GM18861 (cell line): ENCODE measurements at regions not wholly inside any gene's neighbourhood (a gene's known extent, or its start where the extent isn't known, plus 50 kb on each side); places are given as distances from the start of the nearest gene placed in this dataset.

Experiments
- ATAC-seq: cut with Tn5 transposase; IDR thresholded peaks from one replicate; pipeline ENCODE4 v1.9.1; 2021; ENCODE audit not compliant: unreplicated experiment

GRCh38 chr11:10641912-10642697, 51.5 kb downstream of the IRAG1 start:
- no peak for ATAC-seq

DNA sequence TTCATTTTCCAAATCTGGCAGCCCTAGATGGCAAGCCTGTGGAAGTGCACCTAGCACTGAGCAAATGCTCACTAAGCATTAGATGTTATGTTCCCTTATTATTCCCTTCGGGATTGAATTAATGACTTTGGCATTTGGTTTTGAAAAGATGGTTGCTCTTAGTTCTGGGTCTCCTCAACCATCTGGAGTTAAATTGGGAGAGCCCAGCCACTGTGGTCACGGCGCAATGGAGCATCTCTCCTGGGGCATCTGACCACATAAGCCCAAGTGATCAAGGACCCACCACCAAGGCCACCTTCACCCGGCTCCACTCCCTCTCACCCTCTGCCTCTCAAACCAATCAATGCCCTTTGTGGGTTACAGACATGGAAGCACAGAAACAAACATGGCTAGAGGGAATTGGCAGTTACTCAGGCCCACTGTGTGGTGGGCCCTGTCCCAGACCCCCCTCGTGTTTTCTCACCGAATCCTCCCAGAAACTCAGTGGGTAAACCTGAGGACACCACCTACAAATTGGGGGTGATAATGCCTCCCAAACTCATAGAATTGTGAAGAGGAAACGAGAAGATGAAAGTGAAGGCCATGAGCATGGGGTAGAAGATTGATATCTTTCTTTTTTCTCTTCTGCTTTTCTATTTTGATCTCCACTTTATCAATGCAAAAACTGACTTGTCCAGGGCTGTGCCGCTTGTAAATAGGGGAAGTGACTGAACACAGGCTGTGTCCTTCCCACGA, 52.2 kb downstream of the IRAG1 start:
- ATAC-seq: peak; percentile 76

DNA sequence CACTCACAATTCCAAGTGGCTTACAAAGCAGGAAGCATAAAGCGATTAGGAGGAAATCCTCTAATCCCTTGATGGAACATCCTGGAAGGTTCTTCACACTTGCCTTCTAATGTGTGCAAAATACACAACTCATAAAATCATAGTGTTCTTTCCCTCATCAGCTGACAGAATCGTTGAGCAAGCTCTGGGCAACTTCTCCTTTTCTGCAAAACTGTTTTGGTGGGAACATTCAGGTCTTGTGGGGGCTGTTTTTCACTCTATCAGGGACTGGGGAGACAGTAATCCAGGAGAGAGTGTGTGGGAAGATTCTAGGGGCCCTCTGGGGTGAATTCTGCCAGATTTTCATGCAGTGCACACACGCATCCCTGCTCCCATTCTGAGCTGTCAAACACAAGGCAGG, 53.2 kb downstream of the IRAG1 start:
- no peak for ATAC-seq

DNA sequence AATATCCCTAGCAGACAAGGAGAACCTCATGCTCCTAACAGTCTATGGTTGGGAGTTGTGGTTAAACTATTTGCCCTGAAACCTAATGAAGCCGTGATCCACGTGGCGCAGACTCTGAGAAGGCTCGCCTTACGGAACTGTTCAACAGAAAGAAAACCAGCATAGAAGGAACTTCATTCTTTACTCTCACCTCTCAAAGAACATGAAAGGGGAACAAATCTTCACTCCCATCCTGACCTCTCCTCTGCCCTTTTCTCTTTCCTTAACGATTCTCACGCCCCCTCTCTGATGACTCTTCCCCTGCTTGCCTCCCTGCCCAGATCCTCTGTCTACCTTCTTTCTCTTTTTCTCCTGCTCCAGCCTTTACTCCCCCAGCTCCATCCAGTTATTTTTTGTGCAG, 54.2 kb downstream of the IRAG1 start:
- no peak for ATAC-seq

DNA sequence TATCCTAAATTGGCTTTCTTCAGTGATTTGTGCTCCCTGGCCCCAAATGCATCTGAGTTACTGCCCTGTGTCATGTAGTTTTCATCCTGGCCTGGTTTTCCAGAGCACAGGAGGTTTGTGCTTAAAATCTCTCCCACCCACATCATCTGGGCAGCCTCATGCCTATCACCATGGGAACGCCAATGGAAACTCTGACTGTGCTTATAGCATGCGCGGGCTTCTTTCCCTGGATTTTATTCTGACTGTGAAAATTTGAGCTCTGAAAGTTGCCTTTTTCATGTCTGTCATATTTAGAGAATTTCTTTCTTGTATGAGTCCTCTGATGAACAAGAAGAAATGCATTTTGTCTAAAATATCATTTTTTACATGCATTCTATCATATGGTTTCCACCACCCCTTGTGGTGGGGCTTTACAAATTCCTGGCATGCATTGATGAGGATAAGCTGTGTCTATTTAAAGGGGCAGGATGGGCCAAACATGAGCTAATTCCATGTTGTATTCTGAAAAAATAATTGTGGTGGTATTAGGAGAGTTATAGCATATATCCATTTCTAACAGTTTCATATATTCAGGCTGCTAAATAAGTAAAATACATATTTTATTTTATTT, 55.1 kb downstream of the IRAG1 start:
- ATAC-seq: no peak

GRCh38 chr11:10637731-10638151, 55.8 kb downstream of the IRAG1 start:
- no peak for ATAC-seq

- no peak for ATAC-seq
These were observed 59.1 kb downstream of the IRAG1 start for GRCh38 chr11:10634407-10634806.

GRCh38 chr11:10633261-10633660, 60.3 kb downstream of the IRAG1 start:
- no peak for ATAC-seq

GRCh38 chr11:10632483-10632882, 61.1 kb downstream of the IRAG1 start:
- ATAC-seq: no peak

GRCh38 chr11:10631761-10632160, 61.8 kb downstream of the IRAG1 start:
- no peak for ATAC-seq

GRCh38 chr11:10629411-10630002, 61.0 kb upstream of the LYVE1 start:
- no peak for ATAC-seq

- ATAC-seq: no peak
These were observed 60.2 kb upstream of the LYVE1 start for GRCh38 chr11:10628508-10629236.

GRCh38 chr11:10627816-10628215, 59.4 kb upstream of the LYVE1 start:
- ATAC-seq: no peak

DNA sequence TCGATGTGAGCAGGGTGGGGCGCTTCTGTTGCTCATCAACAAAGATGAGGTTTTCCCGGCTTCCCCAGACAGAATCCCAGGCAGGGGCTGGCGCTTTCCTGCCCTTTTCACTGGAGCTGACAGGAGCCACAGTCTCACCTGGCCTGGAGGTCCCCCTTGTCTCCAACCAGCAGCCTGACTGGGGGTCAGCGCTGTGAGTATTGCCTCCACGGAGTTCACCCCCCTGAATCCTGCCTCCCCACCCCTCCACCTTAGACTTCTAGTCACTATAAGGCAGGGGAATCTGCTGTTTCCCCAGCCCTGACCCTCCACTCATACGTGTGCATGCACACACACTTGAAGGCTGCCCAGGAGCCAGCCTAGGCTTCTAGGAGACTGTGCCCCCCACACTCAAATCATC, 58.8 kb upstream of the LYVE1 start:
- no peak for ATAC-seq

DNA sequence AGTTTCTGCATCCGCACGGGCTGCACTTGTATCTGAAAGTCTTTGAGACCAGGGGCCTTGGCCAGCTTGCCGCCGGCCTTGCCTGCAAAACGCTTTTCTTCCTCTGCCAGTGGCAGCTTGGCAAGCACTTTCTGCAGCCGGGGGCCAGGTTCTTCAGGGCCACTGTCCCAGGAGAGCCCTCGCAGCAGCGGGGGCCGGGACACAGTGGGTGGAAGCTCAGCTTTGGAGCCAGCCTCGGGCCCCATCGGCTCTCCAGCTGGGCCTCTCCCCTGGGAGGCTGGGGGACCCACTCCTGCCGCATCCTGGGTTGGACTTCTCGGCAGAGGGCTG, 57.5 kb upstream of the LYVE1 start:
- no peak for ATAC-seq

DNA sequence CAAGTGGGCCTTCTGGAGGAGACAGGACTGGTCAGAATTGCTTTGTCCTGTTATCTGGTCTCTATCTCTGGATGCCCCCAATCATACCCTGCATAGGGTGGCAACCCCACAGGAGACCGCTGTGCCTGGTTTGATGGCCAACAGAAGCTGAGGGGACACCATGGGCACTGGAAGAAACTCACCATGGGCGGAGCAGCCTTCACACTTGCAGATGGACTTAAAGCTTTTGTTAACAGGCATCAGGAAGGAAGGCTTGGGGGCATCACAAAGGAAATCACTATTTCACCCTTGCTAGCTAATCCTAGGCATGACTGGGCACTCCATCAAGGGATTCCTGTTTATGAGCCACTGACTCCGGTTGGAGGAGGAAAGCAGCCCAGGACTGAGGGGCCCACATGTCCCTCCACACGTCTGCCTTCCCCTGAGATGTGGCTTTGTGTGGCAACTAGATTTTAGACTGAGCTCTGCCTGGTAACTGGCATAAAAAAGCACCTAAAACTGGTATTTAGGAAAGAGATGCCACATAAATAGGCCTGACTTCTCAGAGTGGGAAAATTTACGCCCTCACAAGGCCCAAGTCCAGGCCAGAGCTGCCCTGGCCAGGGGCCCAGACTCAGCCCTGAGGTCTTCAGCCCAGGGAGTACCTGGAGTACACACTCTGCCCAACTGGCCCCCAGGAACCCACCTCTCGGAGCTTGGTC, 57.0 kb upstream of the LYVE1 start:
- no peak for ATAC-seq

DNA sequence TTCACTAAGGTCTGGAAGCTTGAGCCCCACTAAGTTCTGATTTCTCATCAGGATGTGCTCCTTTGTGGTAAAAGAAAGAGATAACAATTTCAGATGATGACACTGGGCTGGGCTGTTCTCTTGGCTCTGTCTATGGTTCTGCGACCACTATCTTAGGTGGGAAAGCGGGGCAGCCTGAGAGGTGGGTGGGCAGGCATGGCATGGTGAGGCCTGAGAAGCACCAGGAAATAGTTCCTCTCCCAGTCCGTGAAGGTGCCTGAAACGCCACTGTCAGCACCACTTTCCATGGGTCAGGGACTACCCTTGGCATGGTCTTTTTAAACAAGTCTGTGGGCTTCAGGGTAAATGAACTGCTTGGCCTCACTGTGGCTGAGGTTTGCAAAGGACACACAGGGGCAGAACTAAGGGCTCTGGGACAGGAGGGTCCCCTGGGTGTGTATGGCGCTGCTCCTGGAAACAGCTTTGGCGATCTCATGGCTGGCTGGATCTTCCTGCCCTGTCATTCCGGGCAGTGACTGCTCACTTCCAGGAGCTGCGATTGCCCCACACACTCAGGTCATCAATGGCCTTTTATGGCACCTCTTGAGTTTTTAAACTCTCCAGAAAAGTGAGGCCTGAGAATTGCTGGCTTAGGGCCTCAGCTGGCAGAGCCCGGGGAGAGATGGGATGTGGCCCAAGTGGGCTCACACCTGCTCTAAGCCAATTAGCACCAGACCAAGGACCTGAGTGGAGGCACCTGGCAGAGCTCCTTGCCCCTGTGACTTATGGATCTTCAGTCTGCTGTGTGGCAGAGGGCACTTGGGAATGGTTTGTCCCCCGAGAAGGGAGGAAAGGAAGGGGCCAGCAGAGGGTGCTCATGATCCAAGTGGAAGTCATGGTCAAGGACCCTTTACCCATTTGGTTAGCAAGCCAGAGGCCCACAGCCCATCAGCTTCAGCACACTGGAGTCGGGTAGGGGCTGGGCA, 55.6 kb upstream of the LYVE1 start:
- ATAC-seq: no peak

DNA sequence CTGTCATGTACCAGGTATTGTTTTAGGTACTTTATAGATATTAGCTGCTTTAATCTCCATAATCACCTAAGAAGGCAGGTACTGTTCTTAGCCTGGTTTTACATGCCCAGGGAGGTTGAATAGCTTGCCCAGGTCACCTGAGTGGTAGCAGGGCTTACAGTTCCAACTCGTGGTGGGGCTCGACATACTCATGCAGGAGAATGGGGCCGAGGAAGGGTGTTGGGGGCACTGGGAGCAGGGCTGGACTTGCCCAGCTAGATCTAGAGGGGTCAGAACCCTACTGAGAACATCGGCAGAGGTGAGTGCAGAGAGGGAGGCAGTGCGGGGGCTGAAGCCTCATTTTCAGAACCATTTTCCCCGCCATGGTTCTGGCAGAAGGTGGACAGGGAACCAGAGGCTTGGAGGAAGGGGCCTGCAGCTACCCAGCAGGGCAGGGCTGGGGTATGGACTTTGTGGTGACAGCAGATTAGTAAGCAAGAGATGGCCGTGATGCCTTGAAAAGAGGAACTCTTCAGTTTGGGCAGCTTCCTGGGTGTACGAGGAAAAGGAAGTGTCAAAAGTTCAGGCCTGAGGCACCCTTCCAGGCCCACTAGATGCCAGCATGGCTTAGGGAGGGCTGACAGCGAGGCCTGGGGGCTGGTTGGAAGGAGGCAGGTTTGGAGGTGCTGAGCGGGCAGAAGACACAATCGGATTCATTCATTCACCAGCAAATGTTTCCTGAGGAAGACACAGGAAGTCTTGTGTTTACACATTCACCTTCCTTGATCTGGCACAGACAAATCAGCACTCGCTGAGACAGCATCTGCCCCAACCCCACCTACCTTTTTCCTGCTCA, 54.7 kb upstream of the LYVE1 start:
- no peak for ATAC-seq

DNA sequence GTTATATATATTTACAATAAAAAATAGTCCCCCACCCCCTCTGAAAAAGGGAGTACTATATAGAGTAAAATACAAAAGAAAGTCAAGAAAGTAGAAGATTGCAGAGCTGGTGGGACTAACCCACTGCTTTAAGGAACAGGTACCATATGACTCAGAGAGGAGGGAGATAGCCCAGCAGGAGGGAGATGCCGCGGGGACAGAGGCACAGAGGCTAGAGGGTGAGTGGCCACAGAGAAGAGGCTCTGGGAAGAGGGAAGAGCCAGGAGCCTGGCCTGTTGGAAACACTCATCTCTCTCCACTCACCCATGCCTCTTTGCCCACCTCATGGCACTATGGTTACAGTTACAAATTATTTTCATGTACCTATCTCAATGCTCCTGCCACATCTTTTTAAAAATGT, 53.6 kb upstream of the LYVE1 start:
- ATAC-seq: no peak
